ENCODE measurements at regions not wholly inside any gene's neighbourhood (a gene's known extent, or its start where the extent isn't known, plus 50 kb on each side); places are given as distances from the start of the nearest gene placed in this dataset.

DNA sequence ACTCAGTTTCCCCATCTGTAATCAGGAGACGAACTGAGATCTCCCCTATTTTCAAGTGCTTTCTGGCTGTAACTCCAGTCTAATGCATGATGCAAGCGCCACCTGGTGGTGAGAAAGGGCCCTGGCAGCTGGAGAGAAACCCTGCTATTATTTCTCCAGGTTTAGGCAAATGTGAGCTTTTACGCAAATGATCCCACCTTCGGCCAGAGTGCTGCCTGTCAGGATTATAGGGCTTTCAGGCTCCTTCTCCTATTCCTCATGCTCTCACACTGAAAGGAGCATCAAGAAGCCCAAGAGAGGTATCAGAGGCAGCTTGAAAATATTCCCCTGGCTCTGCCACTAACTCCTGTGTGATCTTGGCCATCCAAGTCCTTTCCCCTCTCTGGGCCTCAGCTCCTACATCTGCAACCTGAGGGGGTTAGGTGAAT is 93.9 kb upstream of the RASGRF1 start:
- TF ChIP-seq EZH2 (IDR thresholded peaks at IDR 0.05; ENCODE audit: low read length, unreplicated experiment) (no peak), CTCF (conservative IDR thresholded peaks at IDR 0.05; ENCODE audit: low read depth, low read length) (peak; percentile 97)
